B cell (primary cell): ENCODE measurements at regions not wholly inside any gene's neighbourhood (a gene's known extent, or its start where the extent isn't known, plus 50 kb on each side); places are given as distances from the start of the nearest gene placed in this dataset.

Experiments used
- ATAC-seq: fragments of 200-7000 bp; cut with Tn5 transposase; one replicate; pipeline ENCODE4 v1.10.0; 2021; ENCODE audit warnings: low read depth, mild to moderate bottlenecking, moderate number of reproducible peaks, moderate library complexity
- CTCF ChIA-PET: fragments of 350-600 bp; sonication (Branson Sonifier 250); formaldehyde crosslinking; loops from one replicate; lab custom pipeline; 2021; ENCODE audit warnings: antibody characterized with exemption, inconsistent platforms; lab: Charles Lee
- POLR2A ChIA-PET: fragments of 350-600 bp; sonication (Branson Sonifier 250); formaldehyde crosslinking; loops from one replicate; lab custom pipeline; 2021; ENCODE audit warnings: antibody characterized with exemption; lab: Charles Lee
- DNase-seq: peaks from one replicate; pipeline ENCODE4 v3.0.0; 2013
- H2AFZ ChIP-seq: 2 replicates; pipeline ENCODE4 v1.6.1; 2012; ENCODE audit warnings: mild to moderate bottlenecking, low read depth, low read length; ENCODE audit not compliant: insufficient read depth, poor library complexity, severe bottlenecking
- H3K27ac ChIP-seq, 2 donors: 1 replicate in 1 of 2; 2 replicates in 1 of 2; pipeline ENCODE4 v1.5.1; 2012 to 2013; ENCODE audit warnings: low read length in 2 of 2, mild to moderate bottlenecking in 2 of 2, moderate library complexity in 1 of 2
- H3K27me3 ChIP-seq, 4 experiments: fragments of 200-600 bp in 1 of 4; sonication (generic) in 1 of 4; replicated peaks in 1 of 4; 1 replicate in 2 of 4; 2 replicates in 2 of 4; pipeline versions ENCODE4 v1.6.1 to v1.7.0; 2013 to 2016; ENCODE audit warnings: low read length in 3 of 4, mild to moderate bottlenecking in 2 of 4, mixed read lengths in 1 of 4, moderate library complexity in 1 of 4; ENCODE audit not compliant: insufficient read depth in 4 of 4, control insufficient read depth in 3 of 4; ENCODE audit errors: control extremely low read depth in 1 of 4
- H3K36me3 ChIP-seq, 2 experiments: replicated peaks in 1 of 2; 1 replicate in 1 of 2; 2 replicates in 1 of 2; pipeline versions ENCODE4 v1.6.1 to v1.7.1; 2013; ENCODE audit warnings: low read length in 1 of 2; ENCODE audit not compliant: insufficient read depth in 2 of 2, control insufficient read depth in 1 of 2; ENCODE audit errors: control extremely low read depth in 1 of 2, extremely low read depth in 1 of 2
- H3K4me1 ChIP-seq, 2 donors: fragments of 200-600 bp in 1 of 2; sonication (generic) in 1 of 2; 1 replicate in 1 of 2; 2 replicates in 1 of 2; pipeline versions ENCODE4 v1.5.1 to v1.6.1; 2013 to 2017; ENCODE audit warnings: low read length in 2 of 2; ENCODE audit not compliant: control insufficient read depth in 2 of 2, insufficient read depth in 2 of 2
- H3K4me2 ChIP-seq: replicated peaks from 2 replicates; pipeline ENCODE3; 2012; ENCODE audit warnings: mild to moderate bottlenecking, low read depth, low read length; ENCODE audit not compliant: poor library complexity, severe bottlenecking
- H3K4me3 ChIP-seq, 5 experiments: fragments of 200-600 bp in 1 of 5; sonication (generic) in 1 of 5; 1 replicate in 3 of 5; 2 replicates in 2 of 5; pipeline versions ENCODE4 v1.5.1 to v1.7.0; 2011 to 2016; ENCODE audit warnings: low read length in 4 of 5, mild to moderate bottlenecking in 4 of 5, low read depth in 2 of 5, control low read depth in 1 of 5, moderate library complexity in 1 of 5; ENCODE audit not compliant: insufficient read depth in 1 of 5; ENCODE audit errors: control extremely low read depth in 1 of 5, extremely low read depth in 1 of 5
- H3K79me2 ChIP-seq: fragments of 200-600 bp; sonication (generic); one replicate; pipeline ENCODE4 v1.6.0; 2016; ENCODE audit warnings: low read length; ENCODE audit not compliant: control insufficient read depth, insufficient read depth
- H3K9ac ChIP-seq: fragments of 200-600 bp; sonication (generic); 2 replicates; pipeline ENCODE4 v1.6.1; 2017; ENCODE audit warnings: mild to moderate bottlenecking, low read length, moderate library complexity
- H3K9me3 ChIP-seq, 3 donors: one replicate each; pipeline versions ENCODE4 v1.6.1 to v1.7.1; 2013; ENCODE audit warnings: low read length in 2 of 3; ENCODE audit not compliant: control insufficient read depth in 2 of 3, insufficient read depth in 1 of 3; ENCODE audit errors: control extremely low read depth in 1 of 3
- H4K20me1 ChIP-seq: 2 replicates; pipeline ENCODE4 v1.6.0; 2012; ENCODE audit warnings: mild to moderate bottlenecking, low read length; ENCODE audit not compliant: insufficient read depth, control insufficient read depth, poor library complexity, severe bottlenecking
- H3K27ac Mint-ChIP-seq: one replicate; pipeline ENCODE4 v1.8.0; 2021; ENCODE audit warnings: mixed read lengths
- H3K27me3 Mint-ChIP-seq: one replicate; pipeline ENCODE4 v1.8.0; 2021; ENCODE audit warnings: mixed read lengths
- H3K4me1 Mint-ChIP-seq: one replicate; pipeline ENCODE4 v1.8.0; 2021; ENCODE audit warnings: mixed read lengths
- H3K4me3 Mint-ChIP-seq: one replicate; pipeline ENCODE4 v1.8.0; 2021; ENCODE audit warnings: mixed read lengths
- H3K9me3 Mint-ChIP-seq: one replicate; pipeline ENCODE4 v1.8.0; 2022; ENCODE audit warnings: mixed read lengths; ENCODE audit not compliant: insufficient read depth
- CTCF ChIP-seq: fragments of 200-600 bp; IDR thresholded peaks from one replicate; pipeline ENCODE4 v1.8.0; 2022; ENCODE audit warnings: antibody characterized with exemption, mild to moderate bottlenecking
- EZH2 ChIP-seq: IDR thresholded peaks from 2 replicates; pipeline ENCODE4 v1.6.1; 2012; ENCODE audit warnings: borderline replicate concordance, low read depth, mild to moderate bottlenecking, moderate library complexity, low read length; ENCODE audit not compliant: insufficient read depth, poor library complexity, severe bottlenecking
- WGBS: methylation state at CpG from one replicate; pipeline ENCODE4 v1.1.5; 2013; ENCODE audit warnings: missing lambda C conversion rate; ENCODE audit not compliant: insufficient coverage; 5-methylcytosine and 5-hydroxymethylcytosine counted together
- intact Hi-C: fragments of 100-400 bp; cut with micrococcal nuclease; formaldehyde crosslinking; loops from one replicate; pipeline ENCODE4 v1.10.0; 2022

- no peak overlapping the region for H3K27ac Mint-ChIP-seq
- WGBS, result no CpG with 5 or more reads among the region's 4 CpGs
- H3K27me3 ChIP-seq, result no peaks in the 10 kb centered on the region
- ChIA-PET CTCF (no interaction called here), POLR2A (no interaction called here)
- no peaks in the 10 kb centered on the region for H3K4me1 Mint-ChIP-seq
- H3K36me3 ChIP-seq, result no peaks in the 10 kb centered on the region
- no peaks in the 10 kb centered on the region for H3K4me1 ChIP-seq
- ATAC-seq (no peak), DNase-seq (no peak)
- intact Hi-C loops, result no loop called here
- H3K9me3 ChIP-seq, result peaks cover 0 to 2% (median 0%) of the 10 kb centered on the region in 3 donors
- TF ChIP-seq CTCF, result no peak
- TF ChIP-seq EZH2, result no peak
- H3K4me3 Mint-ChIP-seq, result no peak overlapping the region
- H3K27me3 Mint-ChIP-seq, result peaks cover 4% of the 10 kb centered on the region
- H3K27ac ChIP-seq, result no peak overlapping the region
- no peak overlapping the region for H2AFZ ChIP-seq
- no peaks in the 10 kb centered on the region for H3K79me2 ChIP-seq
- H3K9ac ChIP-seq, result no peak overlapping the region
- no peak overlapping the region for H3K4me2 ChIP-seq
- H3K9me3 Mint-ChIP-seq, result peaks cover 2% of the 10 kb centered on the region
- H4K20me1 ChIP-seq, result no peaks in the 10 kb centered on the region
- no peak overlapping the region for H3K4me3 ChIP-seq
Measured at GRCh38 chr4:144213371-144213770, 72.9 kb upstream of the GYPA start.

- 92% methylated on average over 1 of the region's 1 CpG for WGBS
- H3K4me3 Mint-ChIP-seq, result no peak overlapping the region
- no peaks in the 10 kb centered on the region for H4K20me1 ChIP-seq
- no peak overlapping the region for H3K4me2 ChIP-seq
- no peak overlapping the region for H3K9ac ChIP-seq
- H3K27me3 Mint-ChIP-seq, result no peaks in the 10 kb centered on the region
- intact Hi-C loops, result no loop called here
- CTCF ChIA-PET, result no interaction called here
- no peaks in the 10 kb centered on the region for H3K79me2 ChIP-seq
- H3K4me1 ChIP-seq, result no peaks in the 10 kb centered on the region
- no peak overlapping the region for H2AFZ ChIP-seq
- H3K27me3 ChIP-seq, result no peaks in the 10 kb centered on the region
- no peaks in the 10 kb centered on the region for H3K9me3 ChIP-seq
- no peak overlapping the region for H3K4me3 ChIP-seq
- DNase-seq, result no peak
- H3K36me3 ChIP-seq, result no peaks in the 10 kb centered on the region
- no peak overlapping the region for H3K27ac ChIP-seq
- POLR2A ChIA-PET, result no interaction called here
- no peak overlapping the region for H3K27ac Mint-ChIP-seq
- H3K4me1 Mint-ChIP-seq, result no peaks in the 10 kb centered on the region
- H3K9me3 Mint-ChIP-seq, result no peaks in the 10 kb centered on the region
- TF ChIP-seq CTCF, result no peak
- TF ChIP-seq EZH2, result no peak
- ATAC-seq, result no peak
Measured at GRCh38 chr4:144223149-144223548, 82.6 kb upstream of the GYPA start.
